ENCODE measurements at regions not wholly inside any gene's neighbourhood (a gene's known extent, or its start where the extent isn't known, plus 50 kb on each side); places are given as distances from the start of the nearest gene placed in this dataset.

DNA sequence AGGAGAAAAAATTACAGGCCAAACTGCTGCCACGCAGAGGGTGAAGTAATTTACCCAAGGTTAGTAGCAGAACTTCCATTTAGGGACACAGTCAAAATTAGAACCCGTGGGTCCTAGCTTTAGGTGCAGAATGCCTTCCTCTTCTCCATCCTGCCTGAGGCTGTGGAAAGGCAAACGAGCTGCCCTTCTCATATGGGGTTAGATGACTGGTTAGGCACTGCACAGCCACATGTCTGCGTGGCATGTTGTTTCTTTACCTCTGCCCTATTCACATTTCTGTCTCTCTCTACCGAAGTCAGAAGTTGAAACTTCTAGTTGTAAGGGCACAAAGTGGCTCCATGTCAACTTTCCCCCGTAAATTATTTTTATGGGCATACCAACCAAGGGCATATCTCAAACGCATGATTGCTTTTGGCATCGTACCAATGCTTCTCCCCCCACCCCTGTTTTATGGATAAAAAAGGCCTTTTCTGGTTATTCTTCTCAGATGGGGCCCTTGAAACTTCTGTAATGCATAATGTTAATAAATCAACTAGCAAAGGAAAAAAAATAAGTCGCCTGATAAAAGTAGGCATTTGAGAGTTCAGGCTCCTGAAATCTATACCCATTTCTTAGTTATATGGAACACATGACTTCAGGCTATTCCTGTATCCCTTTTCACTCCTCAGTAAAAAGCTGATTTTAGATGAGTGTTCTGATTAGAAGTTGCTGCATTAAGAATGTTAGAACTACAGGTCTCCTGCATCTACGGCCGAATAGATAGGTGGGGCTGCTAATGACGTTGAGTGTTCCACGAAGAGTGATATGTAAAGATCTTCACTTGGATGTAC lies 139.6 kb upstream of the NRIP1 start (continued):
- TF ChIP-seq OSR2 (tag by site-specific recombination; IDR thresholded peaks at IDR 0.05) (no peak), ZSCAN30 (tag by site-specific recombination; IDR thresholded peaks at IDR 0.05) (peak; percentile 33), ZNF221 (tag by site-specific recombination; IDR thresholded peaks at IDR 0.05; ENCODE audit: borderline replicate concordance) (no peak), ZNF621 (tag by site-specific recombination; IDR thresholded peaks at IDR 0.05) (no peak), ZNF76 (tag by site-specific recombination; IDR thresholded peaks at IDR 0.05; ENCODE audit: borderline replicate concordance, low read depth) (no peak), SP3 (tag by site-specific recombination; IDR thresholded peaks at IDR 0.05) (no peak), ZNF596 (tag by site-specific recombination; IDR thresholded peaks at IDR 0.05) (no peak), GLIS2 (tag by site-specific recombination; IDR thresholded peaks at IDR 0.05) (no peak), ZNF521 (tag by site-specific recombination; IDR thresholded peaks at IDR 0.05) (no peak), ZNF366 (tag by site-specific recombination; conservative IDR thresholded peaks at IDR 0.05) (no peak), ZNF302 (tag by site-specific recombination; IDR thresholded peaks at IDR 0.05; ENCODE audit: low read depth) (no peak), ZNF19 (tag by site-specific recombination; IDR thresholded peaks at IDR 0.05; ENCODE audit: low read depth) (no peak), ZNF324 (tag by site-specific recombination; IDR thresholded peaks at IDR 0.05) (no peak), ZNF626 (tag by site-specific recombination; IDR thresholded peaks at IDR 0.05) (no peak), ZNF571 (tag by site-specific recombination; IDR thresholded peaks at IDR 0.05) (no peak), ZNF664 (tag by site-specific recombination; IDR thresholded peaks at IDR 0.05) (peak; percentile 74), BCL11B (tag by site-specific recombination; IDR thresholded peaks at IDR 0.05; ENCODE audit: low read depth) (0 out of 2 replicates have a peak, but pooled peaks have one; percentile 33), ZNF23 (tag by site-specific recombination; IDR thresholded peaks at IDR 0.05; ENCODE audit: borderline replicate concordance) (no peak), ZSCAN16 (tag by site-specific recombination; IDR thresholded peaks at IDR 0.05) (no peak), ZEB2 (tag by site-specific recombination; IDR thresholded peaks at IDR 0.05) (no peak), ZNF747 (tag by site-specific recombination; IDR thresholded peaks at IDR 0.05) (no peak), ZSCAN23 (tag by site-specific recombination; IDR thresholded peaks at IDR 0.05) (no peak)
- TF ChIP-seq, protein P1, sequence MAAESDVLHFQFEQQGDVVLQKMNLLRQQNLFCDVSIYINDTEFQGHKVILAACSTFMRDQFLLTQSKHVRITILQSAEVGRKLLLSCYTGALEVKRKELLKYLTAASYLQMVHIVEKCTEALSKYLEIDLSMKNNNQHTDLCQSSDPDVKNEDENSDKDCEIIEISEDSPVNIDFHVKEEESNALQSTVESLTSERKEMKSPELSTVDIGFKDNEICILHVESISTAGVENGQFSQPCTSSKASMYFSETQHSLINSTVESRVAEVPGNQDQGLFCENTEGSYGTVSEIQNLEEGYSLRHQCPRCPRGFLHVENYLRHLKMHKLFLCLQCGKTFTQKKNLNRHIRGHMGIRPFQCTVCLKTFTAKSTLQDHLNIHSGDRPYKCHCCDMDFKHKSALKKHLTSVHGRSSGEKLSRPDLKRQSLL (tag by site-specific recombination; IDR thresholded peaks at IDR 0.05), result 0 out of 2 replicates have a peak, but pooled peaks have one; percentile 26
- TF ChIP-seq, protein P2, sequence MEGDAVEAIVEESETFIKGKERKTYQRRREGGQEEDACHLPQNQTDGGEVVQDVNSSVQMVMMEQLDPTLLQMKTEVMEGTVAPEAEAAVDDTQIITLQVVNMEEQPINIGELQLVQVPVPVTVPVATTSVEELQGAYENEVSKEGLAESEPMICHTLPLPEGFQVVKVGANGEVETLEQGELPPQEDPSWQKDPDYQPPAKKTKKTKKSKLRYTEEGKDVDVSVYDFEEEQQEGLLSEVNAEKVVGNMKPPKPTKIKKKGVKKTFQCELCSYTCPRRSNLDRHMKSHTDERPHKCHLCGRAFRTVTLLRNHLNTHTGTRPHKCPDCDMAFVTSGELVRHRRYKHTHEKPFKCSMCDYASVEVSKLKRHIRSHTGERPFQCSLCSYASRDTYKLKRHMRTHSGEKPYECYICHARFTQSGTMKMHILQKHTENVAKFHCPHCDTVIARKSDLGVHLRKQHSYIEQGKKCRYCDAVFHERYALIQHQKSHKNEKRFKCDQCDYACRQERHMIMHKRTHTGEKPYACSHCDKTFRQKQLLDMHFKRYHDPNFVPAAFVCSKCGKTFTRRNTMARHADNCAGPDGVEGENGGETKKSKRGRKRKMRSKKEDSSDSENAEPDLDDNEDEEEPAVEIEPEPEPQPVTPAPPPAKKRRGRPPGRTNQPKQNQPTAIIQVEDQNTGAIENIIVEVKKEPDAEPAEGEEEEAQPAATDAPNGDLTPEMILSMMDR (tag by site-specific recombination; IDR thresholded peaks at IDR 0.05), result no peak
- TF ChIP-seq, protein P3, sequence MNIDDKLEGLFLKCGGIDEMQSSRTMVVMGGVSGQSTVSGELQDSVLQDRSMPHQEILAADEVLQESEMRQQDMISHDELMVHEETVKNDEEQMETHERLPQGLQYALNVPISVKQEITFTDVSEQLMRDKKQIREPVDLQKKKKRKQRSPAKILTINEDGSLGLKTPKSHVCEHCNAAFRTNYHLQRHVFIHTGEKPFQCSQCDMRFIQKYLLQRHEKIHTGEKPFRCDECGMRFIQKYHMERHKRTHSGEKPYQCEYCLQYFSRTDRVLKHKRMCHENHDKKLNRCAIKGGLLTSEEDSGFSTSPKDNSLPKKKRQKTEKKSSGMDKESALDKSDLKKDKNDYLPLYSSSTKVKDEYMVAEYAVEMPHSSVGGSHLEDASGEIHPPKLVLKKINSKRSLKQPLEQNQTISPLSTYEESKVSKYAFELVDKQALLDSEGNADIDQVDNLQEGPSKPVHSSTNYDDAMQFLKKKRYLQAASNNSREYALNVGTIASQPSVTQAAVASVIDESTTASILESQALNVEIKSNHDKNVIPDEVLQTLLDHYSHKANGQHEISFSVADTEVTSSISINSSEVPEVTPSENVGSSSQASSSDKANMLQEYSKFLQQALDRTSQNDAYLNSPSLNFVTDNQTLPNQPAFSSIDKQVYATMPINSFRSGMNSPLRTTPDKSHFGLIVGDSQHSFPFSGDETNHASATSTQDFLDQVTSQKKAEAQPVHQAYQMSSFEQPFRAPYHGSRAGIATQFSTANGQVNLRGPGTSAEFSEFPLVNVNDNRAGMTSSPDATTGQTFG (tag by site-specific recombination; IDR thresholded peaks at IDR 0.05; ENCODE audit: borderline replicate concordance), result no peak
- TF ChIP-seq, protein P4, sequence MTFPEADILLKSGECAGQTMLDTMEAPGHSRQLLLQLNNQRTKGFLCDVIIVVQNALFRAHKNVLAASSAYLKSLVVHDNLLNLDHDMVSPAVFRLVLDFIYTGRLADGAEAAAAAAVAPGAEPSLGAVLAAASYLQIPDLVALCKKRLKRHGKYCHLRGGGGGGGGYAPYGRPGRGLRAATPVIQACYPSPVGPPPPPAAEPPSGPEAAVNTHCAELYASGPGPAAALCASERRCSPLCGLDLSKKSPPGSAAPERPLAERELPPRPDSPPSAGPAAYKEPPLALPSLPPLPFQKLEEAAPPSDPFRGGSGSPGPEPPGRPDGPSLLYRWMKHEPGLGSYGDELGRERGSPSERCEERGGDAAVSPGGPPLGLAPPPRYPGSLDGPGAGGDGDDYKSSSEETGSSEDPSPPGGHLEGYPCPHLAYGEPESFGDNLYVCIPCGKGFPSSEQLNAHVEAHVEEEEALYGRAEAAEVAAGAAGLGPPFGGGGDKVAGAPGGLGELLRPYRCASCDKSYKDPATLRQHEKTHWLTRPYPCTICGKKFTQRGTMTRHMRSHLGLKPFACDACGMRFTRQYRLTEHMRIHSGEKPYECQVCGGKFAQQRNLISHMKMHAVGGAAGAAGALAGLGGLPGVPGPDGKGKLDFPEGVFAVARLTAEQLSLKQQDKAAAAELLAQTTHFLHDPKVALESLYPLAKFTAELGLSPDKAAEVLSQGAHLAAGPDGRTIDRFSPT (tag by site-specific recombination; IDR thresholded peaks at IDR 0.05), result no peak
- TF ChIP-seq, protein P5, sequence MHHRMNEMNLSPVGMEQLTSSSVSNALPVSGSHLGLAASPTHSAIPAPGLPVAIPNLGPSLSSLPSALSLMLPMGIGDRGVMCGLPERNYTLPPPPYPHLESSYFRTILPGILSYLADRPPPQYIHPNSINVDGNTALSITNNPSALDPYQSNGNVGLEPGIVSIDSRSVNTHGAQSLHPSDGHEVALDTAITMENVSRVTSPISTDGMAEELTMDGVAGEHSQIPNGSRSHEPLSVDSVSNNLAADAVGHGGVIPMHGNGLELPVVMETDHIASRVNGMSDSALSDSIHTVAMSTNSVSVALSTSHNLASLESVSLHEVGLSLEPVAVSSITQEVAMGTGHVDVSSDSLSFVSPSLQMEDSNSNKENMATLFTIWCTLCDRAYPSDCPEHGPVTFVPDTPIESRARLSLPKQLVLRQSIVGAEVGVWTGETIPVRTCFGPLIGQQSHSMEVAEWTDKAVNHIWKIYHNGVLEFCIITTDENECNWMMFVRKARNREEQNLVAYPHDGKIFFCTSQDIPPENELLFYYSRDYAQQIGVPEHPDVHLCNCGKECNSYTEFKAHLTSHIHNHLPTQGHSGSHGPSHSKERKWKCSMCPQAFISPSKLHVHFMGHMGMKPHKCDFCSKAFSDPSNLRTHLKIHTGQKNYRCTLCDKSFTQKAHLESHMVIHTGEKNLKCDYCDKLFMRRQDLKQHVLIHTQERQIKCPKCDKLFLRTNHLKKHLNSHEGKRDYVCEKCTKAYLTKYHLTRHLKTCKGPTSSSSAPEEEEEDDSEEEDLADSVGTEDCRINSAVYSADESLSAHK (tag by site-specific recombination; IDR thresholded peaks at IDR 0.05), result peak; percentile 99
- TF ChIP-seq, protein P6, sequence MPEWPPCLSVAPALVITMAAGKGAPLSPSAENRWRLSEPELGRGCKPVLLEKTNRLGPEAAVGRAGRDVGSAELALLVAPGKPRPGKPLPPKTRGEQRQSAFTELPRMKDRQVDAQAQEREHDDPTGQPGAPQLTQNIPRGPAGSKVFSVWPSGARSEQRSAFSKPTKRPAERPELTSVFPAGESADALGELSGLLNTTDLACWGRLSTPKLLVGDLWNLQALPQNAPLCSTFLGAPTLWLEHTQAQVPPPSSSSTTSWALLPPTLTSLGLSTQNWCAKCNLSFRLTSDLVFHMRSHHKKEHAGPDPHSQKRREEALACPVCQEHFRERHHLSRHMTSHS (tag by site-specific recombination; IDR thresholded peaks at IDR 0.05), result no peak

Data from HEK293 (cell line).